ENCODE measurements at regions not wholly inside any gene's neighbourhood (a gene's known extent, or its start where the extent isn't known, plus 50 kb on each side); places are given as distances from the start of the nearest gene placed in this dataset.

DNA sequence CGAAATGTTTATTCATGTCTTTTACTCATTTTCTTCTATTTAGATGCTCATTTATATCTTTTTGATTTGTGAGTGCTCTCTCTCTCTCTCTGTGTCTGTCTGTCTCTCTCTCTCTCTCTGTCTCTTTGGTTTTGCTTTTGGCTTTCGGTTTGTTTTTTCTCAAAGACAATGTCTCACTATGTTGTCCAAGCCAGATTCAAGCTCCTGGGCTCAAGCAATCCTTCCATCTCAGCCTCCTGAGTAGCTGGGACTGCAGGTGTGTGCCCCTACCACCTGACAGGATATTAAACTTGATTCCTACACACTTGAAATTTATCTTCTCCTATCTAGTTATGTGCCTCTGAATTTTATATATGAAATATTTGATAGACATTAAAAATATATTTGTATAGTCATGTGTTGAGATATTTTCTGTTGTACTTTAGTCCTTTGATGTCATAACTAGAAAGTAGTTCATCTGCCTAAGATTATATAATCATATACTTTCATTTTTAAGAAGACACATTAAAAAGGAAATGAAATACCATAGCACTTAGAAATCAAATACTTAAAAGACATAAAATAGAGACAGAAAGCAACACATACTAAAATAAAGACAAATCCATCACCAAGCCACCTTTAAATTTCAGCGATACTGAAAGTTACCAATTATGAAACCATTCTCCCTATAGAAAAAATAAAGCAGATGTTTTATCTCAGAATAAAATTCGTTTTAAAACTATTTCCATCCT is 68.1 kb upstream of the SFMBT2 start:
- TF ChIP-seq, protein P1, sequence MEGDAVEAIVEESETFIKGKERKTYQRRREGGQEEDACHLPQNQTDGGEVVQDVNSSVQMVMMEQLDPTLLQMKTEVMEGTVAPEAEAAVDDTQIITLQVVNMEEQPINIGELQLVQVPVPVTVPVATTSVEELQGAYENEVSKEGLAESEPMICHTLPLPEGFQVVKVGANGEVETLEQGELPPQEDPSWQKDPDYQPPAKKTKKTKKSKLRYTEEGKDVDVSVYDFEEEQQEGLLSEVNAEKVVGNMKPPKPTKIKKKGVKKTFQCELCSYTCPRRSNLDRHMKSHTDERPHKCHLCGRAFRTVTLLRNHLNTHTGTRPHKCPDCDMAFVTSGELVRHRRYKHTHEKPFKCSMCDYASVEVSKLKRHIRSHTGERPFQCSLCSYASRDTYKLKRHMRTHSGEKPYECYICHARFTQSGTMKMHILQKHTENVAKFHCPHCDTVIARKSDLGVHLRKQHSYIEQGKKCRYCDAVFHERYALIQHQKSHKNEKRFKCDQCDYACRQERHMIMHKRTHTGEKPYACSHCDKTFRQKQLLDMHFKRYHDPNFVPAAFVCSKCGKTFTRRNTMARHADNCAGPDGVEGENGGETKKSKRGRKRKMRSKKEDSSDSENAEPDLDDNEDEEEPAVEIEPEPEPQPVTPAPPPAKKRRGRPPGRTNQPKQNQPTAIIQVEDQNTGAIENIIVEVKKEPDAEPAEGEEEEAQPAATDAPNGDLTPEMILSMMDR (IDR thresholded peaks at IDR 0.05), result no peak
- TF ChIP-seq, protein P2, sequence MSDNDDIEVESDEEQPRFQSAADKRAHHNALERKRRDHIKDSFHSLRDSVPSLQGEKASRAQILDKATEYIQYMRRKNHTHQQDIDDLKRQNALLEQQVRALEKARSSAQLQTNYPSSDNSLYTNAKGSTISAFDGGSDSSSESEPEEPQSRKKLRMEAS (CRISPR knock-in tag; IDR thresholded peaks at IDR 0.05), result no peak
- TF ChIP-seq ATF2 (CRISPR knock-in tag; IDR thresholded peaks at IDR 0.05; ENCODE audit: borderline replicate concordance, low read depth) (no peak), CREB1 (CRISPR knock-in tag; IDR thresholded peaks at IDR 0.05) (no peak)
